Calu3 (cell line): ENCODE measurements at regions not wholly inside any gene's neighbourhood (a gene's known extent, or its start where the extent isn't known, plus 50 kb on each side); places are given as distances from the start of the nearest gene placed in this dataset.

Source experiments
- BruUV-seq: library from RNA; stranded (reverse); fragments of 400-500 nt; replicated peaks from 2 replicates; lab custom pipeline; 2021; lab: Mats Ljungman, UMichigan
- CTCF ChIA-PET: fragments of 300-600 bp; sonication (Branson Sonifier 250); formaldehyde crosslinking; loops from one replicate; lab custom pipeline; 2022; ENCODE audit warnings: antibody characterized with exemption; lab: Charles Lee
- DNase-seq: peaks from one replicate; pipeline ENCODE4 v3.0.0; 2022
- H3K27ac Mint-ChIP-seq: one replicate; pipeline ENCODE4 v1.8.0; 2022; ENCODE audit warnings: mixed read lengths; ENCODE audit not compliant: unreplicated experiment
- H3K27me3 Mint-ChIP-seq: one replicate; pipeline ENCODE4 v1.8.0; 2022; ENCODE audit warnings: mixed read lengths; ENCODE audit not compliant: unreplicated experiment
- H3K36me3 Mint-ChIP-seq: one replicate; pipeline ENCODE4 v1.8.0; 2022; ENCODE audit warnings: mild to moderate bottlenecking, moderate library complexity, mixed read lengths; ENCODE audit not compliant: insufficient read depth, unreplicated experiment
- H3K4me1 Mint-ChIP-seq: one replicate; pipeline ENCODE4 v1.8.0; 2022; ENCODE audit warnings: mild to moderate bottlenecking, low read depth, mixed read lengths; ENCODE audit not compliant: unreplicated experiment
- H3K4me3 Mint-ChIP-seq: one replicate; pipeline ENCODE4 v1.8.0; 2022; ENCODE audit warnings: mild to moderate bottlenecking, low read depth, moderate library complexity, mixed read lengths; ENCODE audit not compliant: unreplicated experiment
- H3K9me3 Mint-ChIP-seq: one replicate; pipeline ENCODE4 v1.8.0; 2022; ENCODE audit warnings: low read depth, mixed read lengths; ENCODE audit not compliant: unreplicated experiment
- intact Hi-C: fragments of 100-400 bp; cut with micrococcal nuclease; formaldehyde crosslinking; loops from one replicate; pipeline ENCODE4 v1.10.0; 2022; ENCODE audit not compliant: unreplicated experiment
- TF ChIP-seq, protein P1 (sequence below): fragments of 200-600 bp; IDR thresholded peaks from one replicate; pipeline ENCODE4 v1.8.0; 2022; ENCODE audit warnings: antibody characterized with exemption; ENCODE audit not compliant: unreplicated experiment

DNA sequence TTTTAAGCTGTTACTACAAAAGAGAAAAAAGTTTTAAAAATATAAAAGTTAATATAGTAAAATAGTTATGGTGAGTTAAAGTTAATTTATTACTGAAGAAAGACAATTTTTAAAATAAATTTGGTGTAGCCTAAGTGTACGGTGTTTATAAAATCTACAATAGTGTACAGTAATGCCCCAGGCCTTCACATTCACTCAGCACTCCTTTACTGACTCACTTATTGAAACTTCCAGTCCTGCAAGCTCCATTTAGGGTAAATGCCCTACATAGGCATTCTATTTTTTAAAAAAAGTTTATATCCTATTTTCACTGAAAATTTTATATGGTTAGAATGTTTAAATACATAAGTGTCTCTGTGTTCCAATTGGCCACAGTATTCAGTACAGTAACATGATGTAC is 769.5 kb upstream of the NOVA1 start:
- CTCF ChIA-PET = no interaction called here
- H3K36me3 Mint-ChIP-seq = no peaks in the 10 kb centered on the region
- intact Hi-C loops = no loop called here
- TF ChIP-seq, protein P1, sequence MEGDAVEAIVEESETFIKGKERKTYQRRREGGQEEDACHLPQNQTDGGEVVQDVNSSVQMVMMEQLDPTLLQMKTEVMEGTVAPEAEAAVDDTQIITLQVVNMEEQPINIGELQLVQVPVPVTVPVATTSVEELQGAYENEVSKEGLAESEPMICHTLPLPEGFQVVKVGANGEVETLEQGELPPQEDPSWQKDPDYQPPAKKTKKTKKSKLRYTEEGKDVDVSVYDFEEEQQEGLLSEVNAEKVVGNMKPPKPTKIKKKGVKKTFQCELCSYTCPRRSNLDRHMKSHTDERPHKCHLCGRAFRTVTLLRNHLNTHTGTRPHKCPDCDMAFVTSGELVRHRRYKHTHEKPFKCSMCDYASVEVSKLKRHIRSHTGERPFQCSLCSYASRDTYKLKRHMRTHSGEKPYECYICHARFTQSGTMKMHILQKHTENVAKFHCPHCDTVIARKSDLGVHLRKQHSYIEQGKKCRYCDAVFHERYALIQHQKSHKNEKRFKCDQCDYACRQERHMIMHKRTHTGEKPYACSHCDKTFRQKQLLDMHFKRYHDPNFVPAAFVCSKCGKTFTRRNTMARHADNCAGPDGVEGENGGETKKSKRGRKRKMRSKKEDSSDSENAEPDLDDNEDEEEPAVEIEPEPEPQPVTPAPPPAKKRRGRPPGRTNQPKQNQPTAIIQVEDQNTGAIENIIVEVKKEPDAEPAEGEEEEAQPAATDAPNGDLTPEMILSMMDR = no peak
- no peaks in the 10 kb centered on the region for H3K4me1 Mint-ChIP-seq
- no peak overlapping the region for H3K27ac Mint-ChIP-seq
- peaks cover 4% of the 10 kb centered on the region for H3K9me3 Mint-ChIP-seq
- H3K27me3 Mint-ChIP-seq = no peaks in the 10 kb centered on the region
- no TSS peak for BruUV-seq
- DNase-seq = no peak
- H3K4me3 Mint-ChIP-seq = no peak overlapping the region

- CTCF ChIA-PET = no interaction called here
- BruUV-seq = no TSS peak
- no peak for DNase-seq
- H3K4me1 Mint-ChIP-seq = no peaks in the 10 kb centered on the region
- H3K27me3 Mint-ChIP-seq = no peaks in the 10 kb centered on the region
- H3K36me3 Mint-ChIP-seq = no peaks in the 10 kb centered on the region
- no peak overlapping the region for H3K27ac Mint-ChIP-seq
- peaks cover 4% of the 10 kb centered on the region for H3K9me3 Mint-ChIP-seq
- intact Hi-C loops = no loop called here
- H3K4me3 Mint-ChIP-seq = no peak overlapping the region
- TF ChIP-seq, protein P1 = no peak
Measured at GRCh38 chr14:27370074-27370473, 772.2 kb upstream of the NOVA1 start.

DNA sequence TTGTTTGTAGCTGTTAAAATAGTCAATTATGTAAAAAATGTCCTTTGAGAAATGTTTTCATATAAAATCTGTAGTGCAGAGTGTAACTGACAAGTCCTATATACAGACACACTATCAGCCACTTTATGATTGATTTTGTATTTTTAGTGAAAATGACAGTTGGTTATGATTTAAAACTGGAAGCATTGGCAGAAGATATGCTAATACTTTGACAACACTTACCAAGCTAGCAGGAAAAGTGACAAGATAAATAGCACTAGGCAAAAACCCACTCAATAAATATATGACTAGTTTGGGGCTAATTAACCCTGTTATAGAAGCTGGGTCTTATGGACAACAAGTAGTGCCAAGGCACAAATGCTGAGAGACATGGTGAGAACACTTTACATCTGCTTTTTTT is 772.9 kb upstream of the NOVA1 start:
- no peak overlapping the region for H3K27ac Mint-ChIP-seq
- peaks cover 4% of the 10 kb centered on the region for H3K9me3 Mint-ChIP-seq
- H3K36me3 Mint-ChIP-seq = no peaks in the 10 kb centered on the region
- intact Hi-C loops = no loop called here
- TF ChIP-seq, protein P1 = no peak
- no peaks in the 10 kb centered on the region for H3K27me3 Mint-ChIP-seq
- no peak for DNase-seq
- BruUV-seq = no TSS peak
- H3K4me1 Mint-ChIP-seq = no peaks in the 10 kb centered on the region
- CTCF ChIA-PET = no interaction called here
- no peak overlapping the region for H3K4me3 Mint-ChIP-seq

GRCh38 chr14:27371209-27371608 is 773.4 kb upstream of the NOVA1 start:
- intact Hi-C loops = no loop called here
- Mint-ChIP-seq H3K4me1 (no peaks in the 10 kb centered on the region), H3K27me3 (no peaks in the 10 kb centered on the region), H3K36me3 (no peaks in the 10 kb centered on the region), H3K27ac (no peak overlapping the region), H3K9me3 (peaks cover 5% of the 10 kb centered on the region), H3K4me3 (no peak overlapping the region)
- CTCF ChIA-PET = no interaction called here
- no peak for DNase-seq
- TF ChIP-seq, protein P1 = no peak
- BruUV-seq = no TSS peak

- no peak overlapping the region for H3K4me3 Mint-ChIP-seq
- TF ChIP-seq, protein P1 = no peak
- H3K27ac Mint-ChIP-seq = no peak overlapping the region
- intact Hi-C loops = no loop called here
- no TSS peak for BruUV-seq
- no peaks in the 10 kb centered on the region for H3K36me3 Mint-ChIP-seq
- CTCF ChIA-PET = no interaction called here
- H3K4me1 Mint-ChIP-seq = no peaks in the 10 kb centered on the region
- H3K9me3 Mint-ChIP-seq = peaks cover 8% of the 10 kb centered on the region
- no peak for DNase-seq
- no peaks in the 10 kb centered on the region for H3K27me3 Mint-ChIP-seq
Measured at GRCh38 chr14:27371868-27372267, 774.0 kb upstream of the NOVA1 start.
